Peyer's patch (tissue), 4 donors: ENCODE measurements at regions not wholly inside any gene's neighbourhood (a gene's known extent, or its start where the extent isn't known, plus 50 kb on each side); places are given as distances from the start of the nearest gene placed in this dataset.

ENCODE experiments used
- POLR2A ChIP-seq, 2 donors: fragments of 450-650 bp; IDR thresholded peaks; one replicate each; pipeline ENCODE4 v1.5.1; 2017; ENCODE audit warnings: antibody characterized with exemption in 2 of 2, mild to moderate bottlenecking in 2 of 2, moderate library complexity in 2 of 2
- TF ChIP-seq, protein P1 (sequence below), 6 experiments: fragments of 450-650 bp in 4 of 6; fragments of 200-600 bp in 2 of 6; sonication (generic) in 1 of 6; IDR thresholded peaks; one replicate each; pipeline ENCODE4 v1.5.1; 2017 to 2019; ENCODE audit warnings: antibody characterized with exemption in 6 of 6, mild to moderate bottlenecking in 3 of 6, moderate library complexity in 1 of 6

DNA sequence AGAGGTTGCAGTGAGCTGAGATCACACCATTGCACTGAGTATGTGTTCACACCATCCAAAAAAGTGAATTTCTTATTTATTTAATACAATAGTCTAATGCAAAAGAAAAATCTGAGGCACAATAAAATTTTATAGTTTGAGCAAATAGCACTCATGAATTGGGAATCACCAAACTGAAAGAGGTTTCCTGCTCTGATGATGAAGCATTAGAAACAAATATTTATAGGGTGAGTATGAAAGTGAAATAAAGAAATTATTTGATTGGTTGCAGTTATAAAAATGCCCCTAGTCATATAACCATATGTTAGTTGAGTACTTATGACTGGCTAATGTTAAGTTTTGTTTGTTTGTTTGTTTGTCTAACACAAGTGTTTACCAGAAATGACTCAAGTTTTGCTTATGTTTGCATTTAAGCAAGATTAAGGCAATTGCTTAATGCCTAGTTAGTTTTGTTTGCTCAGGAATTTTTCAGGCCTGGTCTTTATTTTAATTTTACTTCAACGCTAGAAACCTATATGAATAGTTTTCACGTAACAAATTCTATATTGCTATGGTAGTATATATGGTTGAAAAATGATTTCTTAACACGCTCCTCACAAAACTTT, 151.5 kb upstream of the FAM83B start:
- TF ChIP-seq, protein P1, sequence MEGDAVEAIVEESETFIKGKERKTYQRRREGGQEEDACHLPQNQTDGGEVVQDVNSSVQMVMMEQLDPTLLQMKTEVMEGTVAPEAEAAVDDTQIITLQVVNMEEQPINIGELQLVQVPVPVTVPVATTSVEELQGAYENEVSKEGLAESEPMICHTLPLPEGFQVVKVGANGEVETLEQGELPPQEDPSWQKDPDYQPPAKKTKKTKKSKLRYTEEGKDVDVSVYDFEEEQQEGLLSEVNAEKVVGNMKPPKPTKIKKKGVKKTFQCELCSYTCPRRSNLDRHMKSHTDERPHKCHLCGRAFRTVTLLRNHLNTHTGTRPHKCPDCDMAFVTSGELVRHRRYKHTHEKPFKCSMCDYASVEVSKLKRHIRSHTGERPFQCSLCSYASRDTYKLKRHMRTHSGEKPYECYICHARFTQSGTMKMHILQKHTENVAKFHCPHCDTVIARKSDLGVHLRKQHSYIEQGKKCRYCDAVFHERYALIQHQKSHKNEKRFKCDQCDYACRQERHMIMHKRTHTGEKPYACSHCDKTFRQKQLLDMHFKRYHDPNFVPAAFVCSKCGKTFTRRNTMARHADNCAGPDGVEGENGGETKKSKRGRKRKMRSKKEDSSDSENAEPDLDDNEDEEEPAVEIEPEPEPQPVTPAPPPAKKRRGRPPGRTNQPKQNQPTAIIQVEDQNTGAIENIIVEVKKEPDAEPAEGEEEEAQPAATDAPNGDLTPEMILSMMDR (IDR thresholded peaks at IDR 0.05), result no peak
- TF ChIP-seq POLR2A (IDR thresholded peaks at IDR 0.05), result no peak
